ENCODE measurements at regions not wholly inside any gene's neighbourhood (a gene's known extent, or its start where the extent isn't known, plus 50 kb on each side); places are given as distances from the start of the nearest gene placed in this dataset.
"Not testable (repeated sequence)": the region's sequence is repeated elsewhere in the genome, so short reads cannot be mapped to it uniquely, and the experiment has no call there.

DNA sequence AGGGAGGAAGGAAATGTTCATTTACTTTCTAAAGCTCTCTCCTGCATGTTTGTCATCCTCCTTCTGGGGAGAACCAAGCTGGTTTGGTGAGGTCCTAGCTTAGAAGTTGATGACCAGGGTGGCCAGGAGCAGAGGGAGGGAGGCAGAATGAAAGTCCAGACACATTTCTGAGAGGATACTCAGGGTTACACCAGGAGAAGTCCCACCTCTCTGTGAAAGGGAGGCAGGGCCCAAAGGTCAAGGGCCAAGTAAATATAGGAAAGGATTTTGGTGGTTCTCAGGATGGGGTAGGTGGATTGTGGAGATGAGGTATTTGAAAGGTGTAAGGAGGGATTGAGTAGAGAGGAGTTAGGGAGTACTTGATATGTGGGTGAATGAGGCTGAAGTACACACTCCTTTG lies 58.0 kb upstream of the FBXO11 start:
- DNase-seq: no peak

DNA sequence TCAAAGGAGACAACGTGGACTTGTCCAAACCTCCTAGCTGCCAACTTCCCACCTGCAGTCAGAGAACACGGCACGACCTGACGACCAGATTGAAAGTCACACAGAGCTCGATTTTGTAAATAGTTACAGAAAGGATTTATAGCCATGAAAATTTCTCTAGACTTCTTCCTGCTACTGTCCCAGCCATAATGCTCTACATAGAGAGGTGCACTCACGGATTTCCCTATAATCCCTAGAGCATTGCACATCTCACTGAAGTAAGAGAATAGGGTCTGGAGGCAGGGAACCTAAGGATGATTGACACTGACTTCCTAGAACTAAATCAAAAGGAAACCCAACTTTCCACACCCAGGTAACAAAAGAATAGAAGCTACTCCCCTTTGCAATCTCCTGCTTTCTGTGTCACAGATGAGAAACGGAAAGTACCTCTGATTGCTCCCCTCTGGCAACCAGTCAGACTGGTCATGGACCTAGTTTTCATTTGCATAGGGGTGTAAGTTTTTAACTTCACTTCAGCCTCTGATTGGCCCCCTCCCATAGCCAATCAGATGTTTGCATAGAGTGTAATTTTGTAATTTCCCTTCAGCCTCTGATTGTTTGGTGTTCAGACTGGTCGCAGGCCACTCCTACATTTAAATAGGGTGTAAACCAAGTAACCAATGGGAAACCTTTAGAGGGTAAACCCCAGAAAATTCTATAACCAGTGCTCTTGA lies 58.6 kb upstream of the FBXO11 start:
- DNase-seq: no peak

DNA sequence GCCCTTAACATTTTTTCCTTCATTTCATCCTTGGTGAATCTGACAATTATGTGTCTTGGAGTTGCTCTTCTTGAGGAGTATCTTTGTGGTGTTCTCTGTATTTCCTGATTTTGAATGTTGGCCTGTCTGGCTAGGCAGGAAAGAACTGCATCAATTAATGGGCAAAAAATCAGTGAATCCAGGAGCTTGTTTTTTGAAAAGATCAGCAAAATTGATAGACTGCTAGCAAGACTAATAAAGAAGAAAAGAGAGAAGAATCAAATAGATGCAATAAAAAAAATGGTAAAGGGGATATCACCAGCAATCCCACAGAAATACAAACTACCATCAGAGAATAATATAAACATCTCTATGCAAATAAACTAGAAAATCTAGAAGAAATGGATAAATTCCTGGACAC lies 70.4 kb upstream of the FBXO11 start:
- DNase-seq: not testable (repeated sequence)

DNA sequence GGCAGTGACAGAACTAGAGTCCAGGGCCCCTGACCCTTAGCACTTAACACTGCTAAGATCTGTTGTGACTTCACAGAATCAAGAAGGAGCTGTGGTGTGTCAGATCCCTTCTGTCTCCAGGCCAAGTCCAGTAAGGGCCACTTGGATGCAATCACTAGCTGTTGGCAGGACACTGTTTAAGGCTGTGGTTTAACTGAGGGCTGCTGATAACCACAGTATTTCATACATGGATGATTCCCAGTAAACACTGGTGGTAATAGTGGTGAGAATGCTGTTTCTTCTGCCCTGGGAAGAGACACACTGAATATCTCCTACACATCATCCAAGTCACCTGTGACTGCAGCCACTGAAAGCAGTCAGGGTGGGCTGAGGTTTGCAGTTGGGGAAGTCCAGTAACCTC lies 77.7 kb upstream of the FBXO11 start:
- no peak for DNase-seq

DNA sequence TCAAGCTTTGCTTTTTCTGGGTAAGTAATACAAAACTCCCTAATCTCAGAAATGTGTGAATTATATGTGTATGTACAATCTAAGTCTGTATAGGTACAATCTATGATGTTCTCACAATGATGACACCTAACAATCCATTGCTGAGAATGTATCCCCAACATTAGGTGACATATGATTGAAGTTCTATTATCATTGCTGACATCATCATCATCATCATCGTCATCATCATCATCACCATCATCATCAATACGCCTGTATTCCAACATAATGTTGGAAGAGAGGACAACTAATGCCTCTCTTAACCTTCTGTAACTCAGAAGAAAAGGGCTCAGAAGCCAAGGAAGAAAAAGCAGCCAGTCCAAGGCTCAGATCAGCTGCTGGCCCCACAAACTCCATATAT lies 84.2 kb upstream of the FBXO11 start:
- DNase-seq: no peak

DNA sequence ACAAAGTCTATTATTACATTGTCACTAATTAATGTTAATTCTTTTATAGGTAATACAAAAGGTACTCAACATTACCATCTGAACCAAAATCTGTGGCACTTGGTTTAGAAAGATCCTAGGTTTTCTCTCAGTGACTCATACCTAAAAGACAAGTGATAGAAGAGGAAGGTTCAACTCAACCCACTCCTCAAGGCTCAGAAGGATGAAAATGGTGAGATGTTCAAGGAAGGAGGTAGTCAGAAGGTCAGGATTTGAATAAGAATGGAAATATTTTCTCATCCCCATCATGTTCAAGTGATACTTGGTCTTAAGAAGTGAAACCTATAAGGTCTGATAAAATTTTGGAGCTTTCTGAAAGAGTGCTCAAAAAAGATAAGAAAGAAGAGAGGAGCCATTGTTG lies 86.4 kb upstream of the FBXO11 start:
- no peak for DNase-seq

DNA sequence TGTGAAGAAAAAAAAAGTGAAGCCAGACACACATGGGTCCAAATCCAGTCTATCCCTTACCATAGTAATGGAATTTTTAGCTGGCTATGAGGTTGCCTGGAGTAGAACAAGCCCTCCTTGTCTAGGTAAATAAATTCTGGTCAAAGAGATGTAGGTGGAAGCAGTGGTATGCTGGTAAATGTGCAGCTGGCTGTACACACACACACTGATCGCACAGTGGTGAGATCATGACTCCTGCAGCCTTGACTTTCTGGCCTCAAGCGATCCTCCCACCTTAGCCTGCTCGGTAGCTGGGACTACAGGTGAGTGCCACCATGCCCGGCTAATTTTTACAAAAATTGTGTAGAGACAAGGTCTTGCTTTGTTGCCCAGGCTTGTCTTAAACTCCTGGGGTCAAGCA lies 90.5 kb upstream of the FBXO11 start:
- no peak for DNase-seq

DNA sequence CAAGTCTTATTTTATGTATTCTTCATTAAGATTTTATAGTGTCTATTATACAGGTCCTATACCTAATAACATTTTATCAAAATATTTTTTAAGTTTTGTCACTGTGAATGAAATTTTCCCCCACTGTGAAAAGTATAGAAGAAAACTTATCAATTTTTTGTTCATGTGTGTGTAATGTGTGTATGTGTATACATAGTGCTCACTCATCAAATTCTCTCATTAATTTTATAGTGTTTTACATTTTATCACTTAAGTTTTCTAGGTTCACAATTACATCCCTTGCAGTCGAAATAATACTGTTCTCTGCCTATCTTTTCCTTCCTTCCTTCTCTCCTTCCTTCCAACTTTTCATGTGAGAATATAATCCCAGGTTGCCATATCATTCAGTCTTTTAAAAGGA lies 93.2 kb upstream of the FBXO11 start:
- no peak for DNase-seq

DNA sequence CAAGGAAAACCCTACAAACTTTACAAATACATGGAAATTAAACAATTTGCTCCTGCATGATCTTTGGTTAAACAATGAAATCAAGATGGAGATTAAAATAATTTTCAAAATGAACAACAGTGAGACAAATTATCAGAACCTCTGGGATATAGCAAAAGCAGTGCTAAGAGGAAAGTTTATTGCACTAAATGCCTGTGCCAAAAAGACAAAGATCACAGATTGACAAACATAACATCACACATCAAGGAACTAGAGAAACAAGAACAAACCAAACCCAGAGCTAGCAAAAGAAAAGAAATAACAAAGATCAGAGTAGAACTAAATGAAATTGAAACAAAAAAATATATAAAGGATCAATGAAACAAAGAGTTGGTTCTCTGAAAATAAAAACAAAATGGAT lies 95.2 kb upstream of the FBXO11 start:
- DNase-seq: no peak

DNA sequence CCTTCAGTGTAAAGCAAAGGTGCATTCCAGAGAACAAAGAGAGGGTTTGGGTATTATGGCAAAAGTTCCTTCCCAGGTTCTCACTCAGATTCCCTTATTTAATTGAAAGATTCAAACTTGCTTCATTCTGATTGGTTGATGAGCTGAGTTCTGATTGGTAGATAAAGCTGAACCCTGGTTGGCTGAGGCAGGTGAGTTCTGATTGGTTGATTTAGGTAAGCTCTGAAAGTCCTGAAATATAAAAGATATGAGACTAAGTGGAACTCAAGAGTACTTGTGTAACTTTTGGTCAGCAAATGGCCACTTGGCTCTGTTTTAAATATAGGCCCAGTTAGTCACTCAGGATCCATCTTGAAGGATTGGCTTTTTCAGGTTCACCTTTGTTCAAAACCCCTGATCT lies 99.8 kb upstream of the FBXO11 start:
- no peak for DNase-seq

DNA sequence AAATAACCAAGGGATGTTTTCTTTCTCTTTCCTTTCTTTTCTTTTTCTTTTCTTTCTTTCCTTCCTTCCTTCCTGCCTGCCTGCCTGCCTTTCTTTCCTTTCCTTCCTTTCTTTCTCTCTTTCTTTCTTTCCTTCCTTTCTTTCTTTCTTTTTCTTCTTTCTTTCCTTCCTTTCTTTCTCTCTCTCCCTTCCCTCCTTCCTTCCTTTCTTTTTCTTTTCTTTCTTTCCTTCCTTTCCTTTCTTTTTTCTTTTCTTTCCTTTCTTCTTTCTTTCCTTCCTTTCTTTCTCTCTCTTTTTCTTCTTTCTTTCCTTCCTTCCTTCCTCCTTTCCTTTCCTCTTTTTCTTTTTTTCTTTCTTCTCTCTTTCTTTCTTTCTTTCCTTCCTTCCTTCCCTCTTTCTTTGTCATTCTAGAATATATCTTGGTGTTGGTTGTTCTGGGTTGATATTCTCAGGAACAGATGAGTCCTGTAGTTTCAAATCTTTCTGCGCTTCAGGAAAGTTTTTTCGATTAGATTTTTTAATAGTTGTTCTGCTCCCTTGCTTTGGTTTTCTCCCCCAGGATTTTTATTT lies 101.5 kb upstream of the FBXO11 start:
- DNase-seq: no peak

DNA sequence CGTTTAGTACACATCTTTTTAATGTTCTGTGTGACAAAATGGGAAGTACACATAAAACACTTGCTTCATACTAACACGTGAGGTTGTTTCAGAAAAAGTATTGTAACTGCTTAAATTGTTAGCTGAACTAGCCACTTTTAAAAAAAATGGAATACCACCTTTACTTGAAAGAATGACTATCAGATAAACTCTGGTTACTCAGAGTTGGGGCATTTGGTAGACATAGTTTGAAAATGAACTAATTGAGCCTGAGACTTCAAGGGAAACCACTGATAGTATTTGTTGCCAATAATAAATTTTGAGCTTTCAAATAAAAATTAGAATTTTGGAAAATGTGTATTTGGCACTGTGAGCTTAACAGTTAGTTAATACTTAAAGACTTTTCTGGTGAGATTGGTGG lies 103.0 kb upstream of the FBXO11 start:
- no peak for DNase-seq

DNA sequence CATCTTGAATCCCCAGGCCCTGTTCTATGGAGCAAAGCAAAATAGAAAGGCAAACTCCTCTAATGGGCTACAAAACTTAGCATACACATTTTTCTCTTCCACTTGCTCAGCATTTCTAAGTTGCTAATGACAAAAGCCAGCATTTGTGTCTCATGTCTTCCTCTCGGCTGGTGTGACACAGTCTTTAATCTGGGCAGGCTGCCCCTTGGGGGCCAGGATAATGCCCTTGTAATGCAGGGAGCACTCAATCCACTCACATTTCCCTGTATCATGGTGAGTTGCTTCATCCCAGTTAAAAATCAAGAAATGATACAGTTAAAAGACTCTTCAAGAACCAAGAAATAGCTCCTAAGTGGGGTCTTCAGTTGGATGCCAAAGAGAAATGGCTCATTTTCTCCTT lies 109.1 kb upstream of the FBXO11 start:
- no peak for DNase-seq

DNA sequence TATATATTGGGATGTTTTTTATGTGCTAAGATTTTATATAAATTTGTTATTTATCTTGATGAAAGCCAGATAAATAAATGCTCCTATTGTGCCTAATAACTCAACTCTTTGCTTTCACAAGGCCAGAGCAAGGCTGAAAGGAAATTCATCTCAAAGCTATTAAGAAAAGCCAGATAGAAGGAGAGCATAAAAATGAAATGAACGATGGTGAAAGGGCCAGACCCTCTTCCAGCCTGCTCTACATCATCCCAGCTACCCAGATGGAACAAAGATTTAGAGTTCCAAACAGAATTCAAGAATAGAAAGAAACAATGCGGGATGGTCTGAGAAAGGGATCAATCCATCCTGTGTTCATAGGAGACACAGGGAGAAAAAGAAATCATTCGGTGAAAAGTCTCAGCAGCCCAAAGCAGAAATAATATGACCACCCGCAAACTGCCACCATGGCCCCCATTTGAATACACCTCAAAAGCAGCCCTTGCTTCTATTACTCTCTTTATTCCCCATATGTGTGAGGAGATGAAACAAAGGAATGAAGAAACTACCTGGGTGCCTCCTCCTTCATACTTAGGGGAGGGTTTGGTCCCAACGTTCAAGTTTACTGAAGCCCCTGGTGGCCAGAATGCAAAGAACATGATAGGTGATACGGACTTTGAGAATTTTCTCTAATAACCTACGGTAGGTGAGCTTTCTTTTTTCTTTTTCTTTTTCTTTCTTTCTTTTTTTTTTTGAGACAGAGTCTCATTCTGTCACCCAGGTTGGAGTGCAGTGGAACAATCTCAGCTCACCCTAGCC lies 110.1 kb upstream of the FBXO11 start:
- DNase-seq: no peak

DNA sequence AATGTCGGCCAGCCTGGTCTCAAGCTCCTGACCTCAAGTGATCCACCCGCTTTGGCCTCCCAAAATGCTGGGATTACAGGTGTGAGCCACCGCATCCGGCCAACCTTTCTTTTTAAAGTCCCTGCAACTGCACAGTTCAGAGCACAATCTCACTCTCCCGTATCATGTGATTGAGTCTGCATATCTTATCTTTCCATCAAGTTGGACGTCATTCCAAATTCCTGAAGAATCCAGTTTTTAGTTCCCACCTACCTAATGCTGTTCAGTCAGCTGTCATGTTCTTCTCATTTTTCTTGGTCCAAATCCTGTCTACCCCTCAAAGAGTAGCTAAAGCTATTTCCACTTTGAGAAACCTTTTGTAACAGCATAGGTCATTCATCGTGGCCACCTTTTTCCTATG lies 110.8 kb upstream of the FBXO11 start:
- no peak for DNase-seq

DNA sequence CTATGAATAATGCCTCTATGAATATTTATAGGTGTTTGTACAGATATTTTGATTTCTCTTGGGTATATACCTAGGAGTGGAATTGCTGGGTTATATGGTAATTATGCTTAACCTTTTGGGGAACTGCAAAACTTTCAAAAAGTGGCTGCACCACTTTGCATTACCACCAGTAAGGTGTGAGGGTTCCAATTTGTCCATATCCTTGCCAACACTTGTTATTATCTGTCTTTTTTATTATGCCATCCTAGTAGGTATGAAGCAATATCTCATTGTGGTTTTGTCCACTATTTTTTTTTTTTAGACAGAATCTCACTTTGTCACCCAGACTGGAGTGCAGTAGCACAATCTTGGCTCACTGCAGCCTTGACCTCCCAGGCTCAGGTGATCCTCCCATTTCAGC lies 112.2 kb upstream of the FBXO11 start:
- DNase-seq: no peak

DNA sequence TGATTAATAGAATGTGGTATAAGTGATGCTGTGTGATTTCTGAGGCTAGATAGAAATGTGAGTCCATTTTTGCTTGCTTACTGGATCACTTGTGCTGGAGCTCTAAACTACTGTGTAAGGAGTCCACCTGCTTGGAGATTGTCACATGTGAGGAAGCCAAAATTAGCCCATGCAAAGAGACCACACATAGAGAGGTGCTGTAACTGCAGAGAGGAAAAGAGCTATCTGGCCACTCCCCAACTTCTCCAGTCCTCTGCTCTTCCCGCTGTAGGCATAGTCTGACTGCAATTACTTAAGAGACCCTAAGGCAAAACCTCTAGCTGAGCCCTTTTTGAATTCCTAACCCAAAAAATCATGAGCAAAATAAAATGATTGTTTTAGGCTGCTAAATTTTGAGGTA lies 120.6 kb upstream of the FBXO11 start:
- DNase-seq: no peak

DNA sequence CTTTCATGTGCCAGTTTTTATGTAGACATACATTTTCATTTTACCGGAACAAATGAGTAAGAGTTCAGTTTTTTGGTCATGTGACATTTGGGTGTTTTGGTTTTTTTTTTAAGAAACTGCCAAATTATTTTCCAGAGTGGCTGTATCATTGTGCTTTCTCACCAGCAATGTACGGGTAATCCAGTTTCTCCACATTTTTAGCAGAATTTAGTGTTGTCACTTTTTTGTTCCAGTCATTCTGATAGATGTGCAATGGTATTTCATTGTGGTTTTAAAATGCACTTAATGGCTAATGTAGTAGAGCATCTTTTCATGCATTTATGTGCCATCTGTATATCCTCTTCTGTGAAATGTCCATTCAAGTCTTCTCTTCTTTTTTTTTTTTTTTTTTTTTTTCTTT lies 126.5 kb upstream of the FBXO11 start:
- no peak for DNase-seq

DNA sequence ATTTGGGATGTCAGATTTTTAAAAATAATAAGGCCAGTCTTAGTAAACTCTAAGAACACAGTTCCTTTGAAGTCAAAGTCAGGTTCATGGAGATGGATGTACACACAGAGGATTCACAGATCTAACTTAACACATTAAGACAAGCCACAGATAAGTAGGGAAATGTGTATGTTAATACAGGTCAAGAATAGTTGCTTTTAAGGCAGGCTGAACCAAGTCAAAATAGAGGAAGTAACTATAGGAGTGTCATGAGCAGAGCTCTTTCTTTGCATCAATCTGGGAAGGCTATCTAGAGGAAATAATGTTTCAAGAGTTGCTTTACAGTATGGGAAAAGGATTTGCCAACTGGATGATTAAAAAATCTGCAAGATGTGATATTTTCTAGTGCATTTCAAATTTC lies 128.0 kb upstream of the FBXO11 start:
- no peak for DNase-seq

DNA sequence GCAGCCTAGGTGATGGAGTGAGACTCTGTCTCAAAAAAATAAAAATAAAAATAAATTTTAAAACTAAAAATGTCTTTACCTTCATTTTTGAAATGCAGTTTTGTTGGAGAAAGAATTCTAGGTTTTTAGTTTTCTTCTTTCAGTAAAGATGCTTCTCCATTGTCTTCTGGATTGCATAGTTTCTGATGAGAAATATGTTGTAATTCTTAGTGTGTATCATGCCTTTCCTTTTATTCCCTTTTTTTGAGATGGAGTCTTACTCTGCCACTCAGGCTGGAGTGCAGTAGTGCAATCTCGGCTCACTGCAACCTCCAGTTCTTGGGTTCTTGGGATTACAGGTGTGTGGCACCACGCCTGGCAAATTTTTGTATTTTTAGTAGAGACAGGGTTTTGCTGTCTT lies 130.0 kb upstream of the FBXO11 start:
- no peak for DNase-seq

DNA sequence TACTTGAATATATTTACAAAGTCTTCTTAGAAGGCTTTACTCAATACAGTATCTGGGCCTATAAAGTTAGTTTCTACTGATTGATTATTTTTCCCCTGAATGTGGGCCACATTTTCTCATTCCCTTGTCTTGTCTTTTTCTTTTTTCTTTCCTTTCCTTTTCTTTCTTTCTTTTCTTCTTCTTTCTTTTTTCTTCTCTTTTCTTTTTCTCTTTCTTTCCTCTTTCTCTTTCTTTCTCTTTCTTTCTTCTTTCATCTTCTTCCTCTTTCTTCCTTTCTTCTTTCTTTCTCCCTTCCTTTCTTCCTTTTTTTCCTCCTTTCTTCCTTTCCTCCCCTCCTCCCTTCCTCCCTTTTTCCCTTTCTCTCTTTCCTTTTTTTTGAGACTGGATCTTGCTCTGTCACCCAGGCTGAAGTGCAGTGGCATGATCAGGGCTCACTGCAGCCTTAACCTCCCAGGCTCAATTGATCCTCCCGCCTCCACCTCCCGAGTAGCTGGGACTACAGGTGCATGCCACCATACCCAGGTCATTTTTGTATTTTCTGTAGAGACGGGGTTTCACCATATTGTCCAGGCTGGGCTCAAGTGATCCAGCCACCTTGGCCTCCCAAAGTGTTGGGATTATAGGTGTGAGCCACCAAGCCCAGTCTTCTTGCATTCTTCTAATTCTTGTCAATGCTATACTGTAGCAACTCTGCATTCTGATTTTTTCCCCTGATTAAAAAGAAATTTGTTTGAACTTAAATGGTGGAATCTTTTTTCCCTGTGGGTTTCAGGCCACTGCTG lies 133.1 kb upstream of the FBXO11 start:
- no peak for DNase-seq

DNA sequence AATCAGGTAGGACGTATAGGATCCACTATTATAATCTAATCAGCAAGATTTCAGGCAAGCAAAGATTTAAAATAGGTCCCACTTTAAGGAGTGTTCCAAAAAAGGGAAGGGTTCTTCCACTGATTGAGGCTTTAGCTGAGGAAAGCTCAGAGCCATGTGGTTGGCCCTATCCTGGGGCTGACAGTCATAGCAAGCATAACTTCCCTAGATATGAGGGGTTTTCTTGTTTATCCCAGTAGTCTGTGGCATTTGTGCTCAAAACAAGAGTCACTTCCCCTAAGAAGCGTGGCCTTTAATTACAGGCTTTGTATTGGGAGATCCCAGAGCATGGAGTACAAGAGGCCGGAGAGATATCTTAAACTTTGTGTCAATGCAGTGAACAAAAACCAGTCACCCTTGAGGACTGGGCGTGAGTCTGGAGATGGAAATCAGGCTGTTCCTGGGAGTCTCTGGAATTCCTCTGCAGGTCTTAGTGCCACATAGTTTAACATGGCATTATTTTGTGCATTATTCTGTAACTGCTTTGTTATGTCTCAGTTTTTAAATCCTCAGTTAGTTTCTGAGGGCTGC lies 136.9 kb upstream of the FBXO11 start:
- no peak for DNase-seq

DNA sequence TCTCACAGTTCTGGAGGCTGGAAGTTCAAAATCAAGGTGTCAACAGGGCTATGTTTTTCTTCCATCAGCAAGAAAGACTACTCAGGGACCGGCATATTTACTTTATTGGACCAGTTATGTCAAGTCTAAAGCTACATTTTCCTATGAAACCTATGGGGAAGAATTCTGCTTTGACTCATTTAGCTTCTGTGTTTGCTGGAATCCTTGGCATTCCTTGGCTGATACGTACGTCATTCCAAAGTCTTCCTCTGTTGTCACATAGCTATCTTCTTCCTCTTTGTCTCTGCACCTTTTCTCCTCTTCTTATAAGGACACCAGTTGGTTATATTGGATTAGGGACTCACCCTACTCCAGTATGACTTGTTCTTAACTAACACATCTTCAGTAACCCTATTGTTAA lies 137.4 kb upstream of the FBXO11 start:
- DNase-seq: no peak
